Transverse colon (tissue), 4 donors: ENCODE measurements at regions not wholly inside any gene's neighbourhood (a gene's known extent, or its start where the extent isn't known, plus 50 kb on each side); places are given as distances from the start of the nearest gene placed in this dataset.

Experiments used
- DNase-seq: peaks from one replicate; pipeline ENCODE4 v3.0.0-alpha.2; 2019
- H3K27ac ChIP-seq, 4 donors: fragments of 200-600 bp; sonication (generic); 2 replicates each; pipeline ENCODE4 v1.5.1; 2016 to 2018; ENCODE audit warnings: inconsistent platforms in 4 of 4
- H3K27me3 ChIP-seq: fragments of 200-600 bp; sonication (generic); 2 replicates; pipeline ENCODE4 v1.5.1; 2017; ENCODE audit warnings: inconsistent platforms
- H3K36me3 ChIP-seq, 4 donors: fragments of 200-600 bp; sonication (generic); 2 replicates each; pipeline ENCODE4 v1.5.1; 2017 to 2019; ENCODE audit warnings: inconsistent platforms in 4 of 4
- H3K4me1 ChIP-seq, 4 donors: fragments of 200-600 bp; sonication (generic); 2 replicates each; pipeline ENCODE4 v1.5.1; 2017 to 2020; ENCODE audit warnings: inconsistent platforms in 4 of 4
- H3K4me3 ChIP-seq, 4 donors: fragments of 200-600 bp; sonication (generic); 1 replicate in 1 of 4; 2 replicates in 3 of 4; pipeline versions ENCODE4 v1.5.1 to v1.6.1; 2017 to 2019; ENCODE audit warnings: inconsistent platforms in 4 of 4
- H3K9me3 ChIP-seq, 2 donors: fragments of 200-600 bp; sonication (generic); 2 replicates each; pipeline ENCODE4 v1.5.1; 2017 to 2019; ENCODE audit warnings: inconsistent platforms in 2 of 2
- EP300 ChIP-seq: sonication (generic); formaldehyde crosslinking; IDR thresholded peaks from one replicate; pipeline ENCODE4 v1.6.1; 2017; ENCODE audit warnings: antibody characterized with exemption, low read depth
- POLR2A ChIP-seq: fragments of 450-650 bp; IDR thresholded peaks from one replicate; pipeline ENCODE4 v1.6.1; 2016; ENCODE audit warnings: antibody characterized with exemption, mild to moderate bottlenecking, moderate library complexity
- POLR2AphosphoS5 ChIP-seq, 3 donors: sonication (generic); formaldehyde crosslinking; IDR thresholded peaks; one replicate each; pipeline ENCODE4 v1.6.1; 2016; ENCODE audit warnings: antibody characterized with exemption in 3 of 3
- WGBS, 2 donors: methylation state at CpG; one replicate each; pipeline ENCODE4 v1.1.5; 2018; ENCODE audit warnings: low coverage in 1 of 2; 5-methylcytosine and 5-hydroxymethylcytosine counted together
- in situ Hi-C, 4 donors: fragments of 200-750 bp; cut with MboI; loops; one replicate each; pipeline versions ENCODE4 v1.15.0 to v1.15.1; 2017; ENCODE audit warnings: low sequenced_read_pairs in 3 of 4, low pct_ligation_motif_present in 1 of 4, low pct_unique_long_range_greater_than_20kb in 1 of 4
- intact Hi-C: fragments of 100-400 bp; cut with DNase I; formaldehyde crosslinking; loops from one replicate; pipeline ENCODE4 v1.15.1; 2023; ENCODE audit warnings: low total_unique reads
- TF ChIP-seq, protein P1 (sequence below), 5 experiments: fragments of 200-600 bp in 3 of 5; fragments of 450-650 bp in 2 of 5; sonication (generic) in 3 of 5; IDR thresholded peaks; 1 replicate in 2 of 5; 2 replicates in 3 of 5; pipeline ENCODE4 v1.5.1; 2016 to 2017; ENCODE audit warnings: antibody characterized with exemption in 5 of 5, inconsistent platforms in 3 of 5, mild to moderate bottlenecking in 2 of 5, moderate library complexity in 1 of 5

DNA sequence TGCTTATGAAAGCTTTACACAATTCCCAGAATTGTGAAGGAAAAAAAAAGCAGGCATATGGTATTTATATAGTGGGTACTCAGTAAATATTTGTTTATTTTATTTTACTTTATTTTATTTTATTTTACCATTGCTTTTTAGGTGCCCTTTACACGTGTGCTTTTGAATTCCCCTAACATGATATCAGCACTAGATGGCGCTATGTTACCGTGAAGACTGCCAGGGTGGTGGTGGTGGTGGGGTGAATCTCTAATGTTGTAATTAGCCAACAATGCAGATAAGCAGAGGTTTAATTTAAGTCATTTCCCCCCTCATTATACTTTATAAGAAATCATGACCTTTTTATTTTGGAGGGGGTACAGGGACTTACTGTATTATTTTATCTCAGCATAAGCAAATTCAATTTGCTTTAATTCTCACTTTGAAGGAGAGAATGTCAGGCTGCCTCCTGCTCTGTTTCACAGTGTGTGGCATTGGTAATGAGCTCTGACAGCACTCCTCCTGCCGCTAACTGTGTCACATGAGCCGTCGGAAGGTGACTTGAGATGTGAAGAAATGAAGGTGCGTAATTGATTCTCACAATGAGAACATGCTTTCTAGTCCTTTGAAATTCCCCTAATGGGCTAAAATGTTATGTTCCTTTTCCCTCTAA lies 165.6 kb downstream of the YTHDC2 start:
- no peaks in the 10 kb centered on the region for H3K9me3 ChIP-seq
- no peaks in the 10 kb centered on the region for H3K27me3 ChIP-seq
- intact Hi-C loops = loop anchor here (1.0 kb wide), 1 partner anchor 770 kb away; no protein-coding TSS in a partner anchor
- no peak overlapping the region for H3K4me3 ChIP-seq
- TF ChIP-seq, protein P1, sequence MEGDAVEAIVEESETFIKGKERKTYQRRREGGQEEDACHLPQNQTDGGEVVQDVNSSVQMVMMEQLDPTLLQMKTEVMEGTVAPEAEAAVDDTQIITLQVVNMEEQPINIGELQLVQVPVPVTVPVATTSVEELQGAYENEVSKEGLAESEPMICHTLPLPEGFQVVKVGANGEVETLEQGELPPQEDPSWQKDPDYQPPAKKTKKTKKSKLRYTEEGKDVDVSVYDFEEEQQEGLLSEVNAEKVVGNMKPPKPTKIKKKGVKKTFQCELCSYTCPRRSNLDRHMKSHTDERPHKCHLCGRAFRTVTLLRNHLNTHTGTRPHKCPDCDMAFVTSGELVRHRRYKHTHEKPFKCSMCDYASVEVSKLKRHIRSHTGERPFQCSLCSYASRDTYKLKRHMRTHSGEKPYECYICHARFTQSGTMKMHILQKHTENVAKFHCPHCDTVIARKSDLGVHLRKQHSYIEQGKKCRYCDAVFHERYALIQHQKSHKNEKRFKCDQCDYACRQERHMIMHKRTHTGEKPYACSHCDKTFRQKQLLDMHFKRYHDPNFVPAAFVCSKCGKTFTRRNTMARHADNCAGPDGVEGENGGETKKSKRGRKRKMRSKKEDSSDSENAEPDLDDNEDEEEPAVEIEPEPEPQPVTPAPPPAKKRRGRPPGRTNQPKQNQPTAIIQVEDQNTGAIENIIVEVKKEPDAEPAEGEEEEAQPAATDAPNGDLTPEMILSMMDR (IDR thresholded peaks at IDR 0.05) = peak; percentile 59 to 68 (median 66)
- TF ChIP-seq POLR2A = no peak
- WGBS, 2 donors = 0 to 45% methylated on average over 3 to 7 of the region's 7 CpGs
- no peak overlapping the region for H3K27ac ChIP-seq
- in situ Hi-C loops = loop anchor here in 3 of 4 donors (10.0 to 25.0 kb wide), 3 partner anchors 766 to 1108 kb away; no protein-coding TSS in a partner anchor
- DNase-seq = peak; percentile 9
- H3K4me1 ChIP-seq = no peaks in the 10 kb centered on the region
- H3K36me3 ChIP-seq = no peaks in the 10 kb centered on the region

DNA sequence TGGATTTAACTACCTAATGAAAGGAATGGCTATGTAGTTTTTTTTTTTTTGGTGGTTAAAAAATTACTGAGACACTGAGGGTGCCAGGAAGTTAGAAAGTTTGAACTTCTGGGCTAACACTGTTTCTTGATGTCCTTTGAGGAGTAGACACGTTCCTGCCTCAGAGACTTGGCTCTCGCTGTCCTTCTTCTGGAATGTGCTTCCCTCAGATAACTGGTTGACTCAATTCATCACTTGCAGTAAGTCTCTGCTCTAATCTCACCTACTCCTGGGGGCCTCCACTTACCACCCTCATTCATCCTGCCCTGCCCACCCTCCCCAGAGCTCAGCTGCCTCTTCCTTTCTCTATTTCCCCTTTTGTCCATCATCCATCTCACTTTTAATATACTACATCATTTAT lies 167.0 kb downstream of the YTHDC2 start:
- no peak overlapping the region for H3K27ac ChIP-seq
- no peaks in the 10 kb centered on the region for H3K4me1 ChIP-seq
- intact Hi-C loops = no loop called here
- in situ Hi-C loops = loop anchor here in 2 of 4 donors (25.0 kb wide), 2 partner anchors 782 to 1107 kb away; no protein-coding TSS in a partner anchor
- 54 to 62% methylated on average over 2 of the region's 2 CpGs for WGBS, 2 donors
- H3K4me3 ChIP-seq = no peak overlapping the region
- no peaks in the 10 kb centered on the region for H3K27me3 ChIP-seq
- no peak for DNase-seq
- no peaks in the 10 kb centered on the region for H3K9me3 ChIP-seq
- no peaks in the 10 kb centered on the region for H3K36me3 ChIP-seq
- TF ChIP-seq POLR2AphosphoS5 (IDR thresholded peaks at IDR 0.05) (no peak), POLR2A (no peak), EP300 (no peak)
- TF ChIP-seq, protein P1 (IDR thresholded peaks at IDR 0.05) = no peak

GRCh38 chr5:113682497-113683136 lies 169.1 kb downstream of the YTHDC2 start:
- no peaks in the 10 kb centered on the region for H3K27me3 ChIP-seq
- no peak overlapping the region for H3K27ac ChIP-seq
- intact Hi-C loops (no loop called here), in situ Hi-C loops (loop anchor here in 2 of 4 donors (25.0 kb wide), 2 partner anchors 780 to 1105 kb away; no protein-coding TSS in a partner anchor)
- no peaks in the 10 kb centered on the region for H3K4me1 ChIP-seq
- DNase-seq = no peak
- no peak for TF ChIP-seq EP300
- TF ChIP-seq, protein P1 (IDR thresholded peaks at IDR 0.05) = no peak
- TF ChIP-seq POLR2AphosphoS5 (IDR thresholded peaks at IDR 0.05) = no peak
- TF ChIP-seq POLR2A = no peak
- no peaks in the 10 kb centered on the region for H3K9me3 ChIP-seq
- 49 to 54% methylated on average over 3 to 7 of the region's 7 CpGs for WGBS, 2 donors
- H3K36me3 ChIP-seq = no peaks in the 10 kb centered on the region
- no peak overlapping the region for H3K4me3 ChIP-seq

DNA sequence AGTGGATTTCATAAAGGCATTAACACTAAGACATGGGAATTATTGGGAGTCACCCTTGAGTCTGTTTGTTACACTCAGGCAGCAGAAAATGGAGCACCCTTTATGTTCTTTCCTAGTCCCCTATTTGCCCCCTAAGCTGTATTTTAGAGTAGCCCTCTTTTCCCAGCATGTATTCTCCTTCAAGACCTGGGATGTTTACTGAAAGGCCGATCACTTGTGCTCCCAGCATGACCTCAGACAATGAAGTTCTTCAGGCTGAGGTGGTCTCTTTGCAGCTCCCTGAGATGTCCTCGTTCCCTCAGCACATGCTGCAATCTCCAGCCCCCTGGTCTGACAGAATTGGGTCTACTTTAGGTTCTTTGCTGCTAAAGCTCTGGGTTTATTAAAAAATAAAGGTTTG lies 169.7 kb downstream of the YTHDC2 start:
- WGBS, 2 donors = 87% methylated on average over 2 of the region's 2 CpGs; no CpG with 5 or more reads in 1 of the 2 donors
- DNase-seq = no peak
- intact Hi-C loops (no loop called here), in situ Hi-C loops (loop anchor here in 2 of 4 donors (25.0 kb wide), 2 partner anchors 779 to 1104 kb away; no protein-coding TSS in a partner anchor)
- no peaks in the 10 kb centered on the region for H3K4me1 ChIP-seq
- H3K27me3 ChIP-seq = no peaks in the 10 kb centered on the region
- H3K36me3 ChIP-seq = no peaks in the 10 kb centered on the region
- H3K9me3 ChIP-seq = no peaks in the 10 kb centered on the region
- no peak for TF ChIP-seq POLR2A
- no peak overlapping the region for H3K27ac ChIP-seq
- H3K4me3 ChIP-seq = no peak overlapping the region
